Stimulated activated CD4-positive, alpha-beta T cell treated with anti-CD3 and anti-CD28 coated beads, Interleukin-12 subunit alpha, Interleukin-12 subunit beta, amount 100 ng/mL, for 24 hours (primary cell): ENCODE measurements at regions not wholly inside any gene's neighbourhood (a gene's known extent, or its start where the extent isn't known, plus 50 kb on each side); places are given as distances from the start of the nearest gene placed in this dataset.
"Not testable (repeated sequence)": the region's sequence is repeated elsewhere in the genome, so short reads cannot be mapped to it uniquely, and the experiment has no call there.

Experiments used
- DNase-seq, 2 experiments: peaks; one replicate each; pipeline ENCODE4 v3.0.0-alpha.2; 2020; ENCODE audit warnings: low read depth in 2 of 2

- DNase-seq, result no peak
Observed at GRCh38 chr22:49697047-49697446, 130.6 kb downstream of the BRD1 start.

- no peak for DNase-seq
Observed at GRCh38 chr22:49694462-49695260, 133.0 kb downstream of the BRD1 start.

GRCh38 chr22:49693848-49694247 lies 133.8 kb downstream of the BRD1 start:
- DNase-seq, result no peak

GRCh38 chr22:49693416-49693815 lies 134.3 kb downstream of the BRD1 start:
- no peak for DNase-seq

- DNase-seq, result no peak
Observed at GRCh38 chr22:49692499-49693225, 135.0 kb downstream of the BRD1 start.

- DNase-seq, result no peak
Observed at GRCh38 chr22:49691256-49691655, 136.4 kb downstream of the BRD1 start.

GRCh38 chr22:49690454-49690853 lies 137.2 kb downstream of the BRD1 start:
- DNase-seq, result no peak

- no peak for DNase-seq
Observed at GRCh38 chr22:49689858-49690257, 137.8 kb downstream of the BRD1 start.

GRCh38 chr22:49689255-49689770 lies 138.4 kb downstream of the BRD1 start:
- DNase-seq, result no peak

- DNase-seq, result no peak
Observed at GRCh38 chr22:49688516-49689254, 139.0 kb downstream of the BRD1 start.

GRCh38 chr22:49687786-49688515 lies 139.7 kb downstream of the BRD1 start:
- no peak for DNase-seq

- DNase-seq, result no peak
Observed at GRCh38 chr22:49687333-49687732, 140.3 kb downstream of the BRD1 start.

GRCh38 chr22:49686495-49687219 lies 141.0 kb downstream of the BRD1 start:
- DNase-seq, result no peak

GRCh38 chr22:49685686-49686085 lies 142.0 kb downstream of the BRD1 start:
- no peak for DNase-seq

- DNase-seq, result no peak
Observed at GRCh38 chr22:49685116-49685515, 142.6 kb downstream of the BRD1 start.

GRCh38 chr22:49683032-49683431 lies 144.6 kb downstream of the BRD1 start:
- no peak for DNase-seq

- DNase-seq, result not testable (repeated sequence)
Observed at GRCh38 chr22:49680819-49681218, 146.9 kb downstream of the BRD1 start.

GRCh38 chr22:49678842-49679170 lies 148.9 kb downstream of the BRD1 start:
- no peak for DNase-seq

- DNase-seq, result no peak
Observed at GRCh38 chr22:49678137-49678841, 149.4 kb downstream of the BRD1 start.

GRCh38 chr22:49677495-49677889 lies 150.2 kb downstream of the BRD1 start:
- DNase-seq, result no peak
